IMR-90 (cell line): ENCODE measurements at regions not wholly inside any gene's neighbourhood (a gene's known extent, or its start where the extent isn't known, plus 50 kb on each side); places are given as distances from the start of the nearest gene placed in this dataset.

Source experiments
- ATAC-seq: fragments of 200-7000 bp; cut with Tn5 transposase; 2 replicates; pipeline ENCODE4 v1.9.1; 2020; ENCODE audit warnings: low read depth, mild to moderate bottlenecking, moderate library complexity
- BruUV-seq: library from RNA; stranded (reverse); fragments of 400-500 nt; replicated peaks from 2 replicates; lab custom pipeline; 2021; lab: Mats Ljungman, UMichigan
- CTCF ChIA-PET: fragments of 300-600 bp; formaldehyde crosslinking; extraction: SDS; loops from one replicate; lab custom pipeline; 2021; ENCODE audit warnings: antibody characterized with exemption; lab: Yijun Ruan, JAX
- POLR2A ChIA-PET: fragments of 300-600 bp; sonication (Branson Sonifier 250); formaldehyde crosslinking; loops from one replicate; lab custom pipeline; 2022; ENCODE audit warnings: antibody characterized with exemption; ENCODE audit not compliant: unreplicated experiment; lab: Charles Lee
- DNase-seq: peaks from one replicate; pipeline ENCODE4 v3.0.0; 2013
- H2AFZ ChIP-seq: replicated peaks from 2 replicates; pipeline ENCODE3; 2013; ENCODE audit warnings: low read length, mild to moderate bottlenecking; ENCODE audit not compliant: poor library complexity
- H2AK5ac ChIP-seq: 2 replicates; pipeline ENCODE4 v1.6.1; 2013; ENCODE audit warnings: low read depth, low read length, inconsistent platforms
- H2AK9ac ChIP-seq: replicated peaks from 2 replicates; pipeline ENCODE3; 2013; ENCODE audit warnings: mild to moderate bottlenecking, low read depth, low read length, moderate library complexity; ENCODE audit not compliant: poor library complexity
- H2BK120ac ChIP-seq: 2 replicates; pipeline ENCODE4 v1.6.1; 2013; ENCODE audit warnings: low read depth, low read length, inconsistent platforms
- H2BK15ac ChIP-seq: 3 replicates; pipeline ENCODE4 v1.6.1; 2013; ENCODE audit warnings: low read depth, low read length, inconsistent platforms
- H2BK20ac ChIP-seq: 2 replicates; pipeline ENCODE4 v1.6.1; 2013; ENCODE audit warnings: low read depth, mild to moderate bottlenecking, inconsistent platforms, low read length, moderate library complexity
- H2BK5ac ChIP-seq: 2 replicates; pipeline ENCODE4 v1.6.1; 2013; ENCODE audit warnings: mild to moderate bottlenecking, low read depth, low read length, inconsistent platforms; ENCODE audit not compliant: poor library complexity, severe bottlenecking
- H3K14ac ChIP-seq: replicated peaks from 2 replicates; pipeline ENCODE4 v1.6.1; 2013; ENCODE audit warnings: low read depth, low read length, inconsistent platforms
- H3K18ac ChIP-seq: 2 replicates; pipeline ENCODE4 v1.6.1; 2013; ENCODE audit warnings: low read depth, low read length, control low read depth
- H3K23ac ChIP-seq: 2 replicates; pipeline ENCODE4 v1.6.1; 2013; ENCODE audit warnings: low read depth, low read length, inconsistent platforms
- H3K27ac ChIP-seq: 2 replicates; pipeline ENCODE4 v1.5.1; 2013; ENCODE audit warnings: mild to moderate bottlenecking, control low read depth, low read length; ENCODE audit not compliant: insufficient read depth
- H3K27me3 ChIP-seq: 2 replicates; pipeline ENCODE4 v1.6.1; 2013; ENCODE audit warnings: low read length; ENCODE audit not compliant: control insufficient read depth, insufficient read depth
- H3K36me3 ChIP-seq: 2 replicates; pipeline ENCODE4 v1.6.1; 2013; ENCODE audit warnings: low read length, mixed read lengths; ENCODE audit not compliant: control insufficient read depth, insufficient read depth
- H3K4ac ChIP-seq: 2 replicates; pipeline ENCODE4 v1.6.1; 2013; ENCODE audit warnings: low read depth, low read length, inconsistent platforms
- H3K4me1 ChIP-seq: 2 replicates; pipeline ENCODE4 v1.6.1; 2013; ENCODE audit warnings: low read length, mixed read lengths; ENCODE audit not compliant: control insufficient read depth, insufficient read depth
- H3K4me2 ChIP-seq: 2 replicates; pipeline ENCODE4 v1.6.1; 2013; ENCODE audit warnings: low read depth, mild to moderate bottlenecking, control low read depth, low read length, moderate library complexity
- H3K4me3 ChIP-seq: 2 replicates; pipeline ENCODE4 v1.5.1; 2013; ENCODE audit warnings: low read depth, mild to moderate bottlenecking, control low read depth, low read length, moderate library complexity; ENCODE audit not compliant: insufficient read depth
- H3K56ac ChIP-seq: 2 replicates; pipeline ENCODE4 v1.6.1; 2013; ENCODE audit warnings: low read length, inconsistent platforms; ENCODE audit not compliant: insufficient read depth; ENCODE audit errors: extremely low read depth
- H3K79me1 ChIP-seq, 2 experiments: 2 replicates each; pipeline ENCODE4 v1.6.1; 2013; ENCODE audit warnings: low read length in 2 of 2, inconsistent platforms in 1 of 2, low read depth in 1 of 2
- H3K9ac ChIP-seq: 2 replicates; pipeline ENCODE4 v1.6.1; 2013; ENCODE audit warnings: low read depth, low read length, control low read depth
- H3K9me1 ChIP-seq: 2 replicates; pipeline ENCODE4 v1.6.1; 2013; ENCODE audit warnings: low read length, inconsistent platforms; ENCODE audit not compliant: insufficient read depth
- H3K9me3 ChIP-seq: 2 replicates; pipeline ENCODE4 v1.6.1; 2013; ENCODE audit warnings: low read length; ENCODE audit not compliant: control insufficient read depth, insufficient read depth
- H4K20me1 ChIP-seq: 2 replicates; pipeline ENCODE4 v1.6.1; 2013; ENCODE audit warnings: low read length, inconsistent platforms; ENCODE audit not compliant: insufficient read depth
- H4K5ac ChIP-seq: 2 replicates; pipeline ENCODE4 v1.6.1; 2013; ENCODE audit warnings: mild to moderate bottlenecking, low read depth, low read length, control low read depth
- H4K8ac ChIP-seq, 2 experiments: 2 replicates each; pipeline ENCODE4 v1.6.1; 2013; ENCODE audit warnings: low read depth in 2 of 2, low read length in 2 of 2, control low read depth in 1 of 2, inconsistent platforms in 1 of 2
- H4K91ac ChIP-seq: 2 replicates; pipeline ENCODE4 v1.6.1; 2013; ENCODE audit warnings: low read depth, low read length, inconsistent platforms; ENCODE audit not compliant: insufficient read depth
- BHLHE40 ChIP-seq: fragments of 150-350 bp; IDR thresholded peaks from 2 replicates; pipeline ENCODE4 v1.6.1; 2016; ENCODE audit warnings: mild to moderate bottlenecking, low read depth, low read length
- CHD1 ChIP-seq: IDR thresholded peaks from 2 replicates; pipeline ENCODE4 v1.6.1; 2012; ENCODE audit warnings: low read depth, low read length, improper control_type of control experiment
- FOS ChIP-seq: fragments of 150-350 bp; IDR thresholded peaks from 2 replicates; pipeline ENCODE4 v1.6.1; 2016; ENCODE audit warnings: low read depth, low read length
- MAFK ChIP-seq: IDR thresholded peaks from 2 replicates; pipeline ENCODE4 v1.6.1; 2012; ENCODE audit warnings: low read depth, low read length, improper control_type of control experiment
- MXI1 ChIP-seq: IDR thresholded peaks from 2 replicates; pipeline ENCODE4 v1.6.1; 2012; ENCODE audit warnings: low read depth, mild to moderate bottlenecking, low read length, moderate library complexity, borderline replicate concordance
- NFE2L2 ChIP-seq: fragments of 150-350 bp; IDR thresholded peaks from 2 replicates; pipeline ENCODE4 v1.6.1; 2016; ENCODE audit warnings: low read depth, mild to moderate bottlenecking, low read length
- RAD21 ChIP-seq: IDR thresholded peaks from 2 replicates; pipeline ENCODE4 v1.6.1; 2012; ENCODE audit warnings: low read length, improper control_type of control experiment
- RCOR1 ChIP-seq: IDR thresholded peaks from 2 replicates; pipeline ENCODE4 v1.6.1; 2012; ENCODE audit warnings: mild to moderate bottlenecking, low read length, improper control_type of control experiment; ENCODE audit not compliant: insufficient replicate concordance
- SMC3 ChIP-seq: fragments of 150-350 bp; IDR thresholded peaks from 2 replicates; pipeline ENCODE4 v1.6.1; 2016; ENCODE audit warnings: low read depth, mild to moderate bottlenecking, antibody characterized with exemption, low read length, moderate library complexity
- WGBS, 2 experiments: methylation state at CpG; one replicate each; pipeline versions ENCODE4 v1.1.5 to v1.1.7; 2013; ENCODE audit warnings: missing lambda C conversion rate in 2 of 2; ENCODE audit not compliant: insufficient read length in 1 of 2; ENCODE audit errors: extremely low coverage in 2 of 2; 5-methylcytosine and 5-hydroxymethylcytosine counted together
- dilution Hi-C: fragments of 300-500 bp; cut with HindIII; formaldehyde crosslinking; loops from one replicate; pipeline ENCODE4 v1.14.3; 2018; ENCODE audit warnings: low sequenced_read_pairs; ENCODE audit not compliant: unreplicated experiment
- in situ Hi-C: fragments of 300-500 bp; cut with MboI; formaldehyde crosslinking; loops from 3 replicates; pipeline ENCODE4 v1.14.3; 2019; ENCODE audit warnings: low sequenced_read_pairs, inconsistent platforms, mixed read lengths
- intact Hi-C: fragments of 100-400 bp; cut with micrococcal nuclease; formaldehyde crosslinking; loops from 2 replicates; pipeline ENCODE4 v1.10.0; 2022
- TF ChIP-seq, protein P1 (sequence below): conservative IDR thresholded peaks from 2 replicates; pipeline ENCODE4 v1.5.1; 2012; ENCODE audit warnings: mild to moderate bottlenecking, low read depth, low read length, improper control_type of control experiment
- TF ChIP-seq, protein P2 (sequence below): fragments of 150-350 bp; IDR thresholded peaks from 2 replicates; pipeline ENCODE4 v1.6.1; 2016; ENCODE audit warnings: low read depth, mild to moderate bottlenecking, low read length, moderate library complexity, borderline replicate concordance

DNA sequence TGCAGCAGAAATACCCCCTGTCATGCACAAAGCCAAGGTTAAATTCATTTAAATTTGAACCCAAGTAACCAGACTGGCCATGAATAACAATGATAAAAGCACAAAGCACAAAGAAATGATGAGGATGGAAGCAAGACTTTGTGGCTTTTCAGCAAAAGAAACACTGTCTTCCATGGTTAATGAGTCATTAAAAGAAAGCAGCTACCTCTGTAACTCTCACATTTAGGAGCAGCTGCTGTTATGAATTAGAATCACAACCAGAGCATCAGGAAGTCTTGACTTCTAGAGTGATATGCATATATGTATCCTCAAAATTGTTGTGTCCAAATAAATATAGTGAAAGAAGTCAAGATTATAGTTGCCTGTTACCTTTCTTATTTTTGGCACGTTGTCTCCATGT is 70.7 kb upstream of the RPS6KA6 start:
- Histone ChIP-seq H3K4ac (no peak overlapping the region), H3K14ac (no peak overlapping the region), H3K36me3 (no peaks in the 10 kb centered on the region), H2BK5ac (no peak overlapping the region), H3K4me1 (no peaks in the 10 kb centered on the region), H3K56ac (no peak overlapping the region), H3K4me2 (no peak overlapping the region), H3K18ac (no peak overlapping the region), H3K79me1 (no peaks in the 10 kb centered on the region), H2AK9ac (no peak overlapping the region), H3K9ac (no peak overlapping the region), H2BK120ac (no peak overlapping the region), H2AFZ (no peak overlapping the region), H3K4me3 (no peak overlapping the region), H4K5ac (no peak overlapping the region), H4K8ac (no peak overlapping the region), H4K91ac (no peak overlapping the region), H3K23ac (no peak overlapping the region), H2AK5ac (no peak overlapping the region), H3K9me3 (no peaks in the 10 kb centered on the region), H4K20me1 (no peaks in the 10 kb centered on the region), H3K27ac (no peak overlapping the region), H2BK20ac (no peak overlapping the region), H3K9me1 (no peaks in the 10 kb centered on the region), H3K27me3 (no peaks in the 10 kb centered on the region), H2BK15ac (no peak overlapping the region)
- intact Hi-C loops (no loop called here), dilution Hi-C loops (no loop called here), in situ Hi-C loops (no loop called here)
- WGBS, 2 experiments, result no CpG with 5 or more reads among the region's 1 CpG
- BruUV-seq, result no TSS peak
- TF ChIP-seq CHD1, result no peak
- no peak for TF ChIP-seq BHLHE40
- TF ChIP-seq, protein P1, sequence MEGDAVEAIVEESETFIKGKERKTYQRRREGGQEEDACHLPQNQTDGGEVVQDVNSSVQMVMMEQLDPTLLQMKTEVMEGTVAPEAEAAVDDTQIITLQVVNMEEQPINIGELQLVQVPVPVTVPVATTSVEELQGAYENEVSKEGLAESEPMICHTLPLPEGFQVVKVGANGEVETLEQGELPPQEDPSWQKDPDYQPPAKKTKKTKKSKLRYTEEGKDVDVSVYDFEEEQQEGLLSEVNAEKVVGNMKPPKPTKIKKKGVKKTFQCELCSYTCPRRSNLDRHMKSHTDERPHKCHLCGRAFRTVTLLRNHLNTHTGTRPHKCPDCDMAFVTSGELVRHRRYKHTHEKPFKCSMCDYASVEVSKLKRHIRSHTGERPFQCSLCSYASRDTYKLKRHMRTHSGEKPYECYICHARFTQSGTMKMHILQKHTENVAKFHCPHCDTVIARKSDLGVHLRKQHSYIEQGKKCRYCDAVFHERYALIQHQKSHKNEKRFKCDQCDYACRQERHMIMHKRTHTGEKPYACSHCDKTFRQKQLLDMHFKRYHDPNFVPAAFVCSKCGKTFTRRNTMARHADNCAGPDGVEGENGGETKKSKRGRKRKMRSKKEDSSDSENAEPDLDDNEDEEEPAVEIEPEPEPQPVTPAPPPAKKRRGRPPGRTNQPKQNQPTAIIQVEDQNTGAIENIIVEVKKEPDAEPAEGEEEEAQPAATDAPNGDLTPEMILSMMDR, result no peak
- TF ChIP-seq FOS, result no peak
- TF ChIP-seq NFE2L2, result no peak
- TF ChIP-seq SMC3, result no peak
- no peak for TF ChIP-seq RCOR1
- no peak for TF ChIP-seq MAFK
- no peak for TF ChIP-seq RAD21
- no peak for TF ChIP-seq MXI1
- TF ChIP-seq, protein P2, sequence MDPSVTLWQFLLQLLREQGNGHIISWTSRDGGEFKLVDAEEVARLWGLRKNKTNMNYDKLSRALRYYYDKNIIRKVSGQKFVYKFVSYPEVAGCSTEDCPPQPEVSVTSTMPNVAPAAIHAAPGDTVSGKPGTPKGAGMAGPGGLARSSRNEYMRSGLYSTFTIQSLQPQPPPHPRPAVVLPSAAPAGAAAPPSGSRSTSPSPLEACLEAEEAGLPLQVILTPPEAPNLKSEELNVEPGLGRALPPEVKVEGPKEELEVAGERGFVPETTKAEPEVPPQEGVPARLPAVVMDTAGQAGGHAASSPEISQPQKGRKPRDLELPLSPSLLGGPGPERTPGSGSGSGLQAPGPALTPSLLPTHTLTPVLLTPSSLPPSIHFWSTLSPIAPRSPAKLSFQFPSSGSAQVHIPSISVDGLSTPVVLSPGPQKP, result no peak
- ATAC-seq (no peak), DNase-seq (no peak)
- ChIA-PET CTCF (interaction anchor here (0.7 kb wide), 1 partner anchor 20 kb away, joined by 3 read pairs; no protein-coding TSS in a partner anchor), POLR2A (no interaction called here)
